Stimulated activated CD4-positive, alpha-beta T cell treated with anti-CD3 and anti-CD28 coated beads, Interleukin-2, amount 100 ng/mL, for 24 hours (primary cell): ENCODE measurements at regions not wholly inside any gene's neighbourhood (a gene's known extent, or its start where the extent isn't known, plus 50 kb on each side); places are given as distances from the start of the nearest gene placed in this dataset.

Experiments used
- DNase-seq, 2 donors: peaks; one replicate each; pipeline ENCODE4 v3.0.0-alpha.2; 2020

- no peak for DNase-seq
These were observed 1790.8 kb upstream of the PCDH20 start for GRCh38 chr13:63206461-63206860.

- no peak for DNase-seq
These were observed 1785.8 kb upstream of the PCDH20 start for GRCh38 chr13:63201493-63201892.

- DNase-seq: no peak
These were observed 1783.9 kb upstream of the PCDH20 start for GRCh38 chr13:63199508-63199907.

- no peak for DNase-seq
These were observed 1782.4 kb upstream of the PCDH20 start for GRCh38 chr13:63198071-63198470.

- DNase-seq: no peak
These were observed 1780.1 kb upstream of the PCDH20 start for GRCh38 chr13:63195726-63196125.

- no peak for DNase-seq
These were observed 1775.1 kb upstream of the PCDH20 start for GRCh38 chr13:63190742-63191141.

GRCh38 chr13:63190219-63190618, 1774.6 kb upstream of the PCDH20 start:
- no peak for DNase-seq

GRCh38 chr13:63189712-63190111, 1774.1 kb upstream of the PCDH20 start:
- DNase-seq: no peak

- DNase-seq: no peak
These were observed 1769.0 kb upstream of the PCDH20 start for GRCh38 chr13:63184693-63185092.

GRCh38 chr13:63175536-63175935, 1759.9 kb upstream of the PCDH20 start:
- DNase-seq: no peak

- no peak for DNase-seq
These were observed 1752.2 kb upstream of the PCDH20 start for GRCh38 chr13:63167699-63168337.

- DNase-seq: no peak
These were observed 1750.7 kb upstream of the PCDH20 start for GRCh38 chr13:63166345-63166744.

- DNase-seq: no peak
These were observed 1748.3 kb upstream of the PCDH20 start for GRCh38 chr13:63163903-63164302.

GRCh38 chr13:63161219-63161618, 1745.6 kb upstream of the PCDH20 start:
- no peak for DNase-seq

- no peak for DNase-seq
These were observed 1741.2 kb upstream of the PCDH20 start for GRCh38 chr13:63156816-63157215.

GRCh38 chr13:63149375-63149774, 1733.7 kb upstream of the PCDH20 start:
- no peak for DNase-seq

- no peak for DNase-seq
These were observed 1723.6 kb upstream of the PCDH20 start for GRCh38 chr13:63139277-63139676.

- no peak for DNase-seq
These were observed 1714.3 kb upstream of the PCDH20 start for GRCh38 chr13:63129995-63130394.

GRCh38 chr13:63128716-63129115, 1713.1 kb upstream of the PCDH20 start:
- no peak for DNase-seq

- no peak for DNase-seq
These were observed 1709.2 kb upstream of the PCDH20 start for GRCh38 chr13:63124863-63125262.

GRCh38 chr13:63120883-63121282, 1705.2 kb upstream of the PCDH20 start:
- no peak for DNase-seq

- no peak for DNase-seq
These were observed 1702.1 kb upstream of the PCDH20 start for GRCh38 chr13:63117710-63118109.

- no peak for DNase-seq
These were observed 1697.2 kb upstream of the PCDH20 start for GRCh38 chr13:63112799-63113395.

GRCh38 chr13:63110466-63110865, 1694.8 kb upstream of the PCDH20 start:
- no peak for DNase-seq
